HG03066 (cell line): ENCODE measurements at regions not wholly inside any gene's neighbourhood (a gene's known extent, or its start where the extent isn't known, plus 50 kb on each side); places are given as distances from the start of the nearest gene placed in this dataset.
A peak's percentile ranks its signal among the peaks of the same experiment; 100 is the strongest.

Experiments used
- ATAC-seq: cut with Tn5 transposase; IDR thresholded peaks from one replicate; pipeline ENCODE4 v1.9.1; 2021; ENCODE audit warnings: low read depth; ENCODE audit not compliant: unreplicated experiment

GRCh38 chr15:39344662-39345141, 236.2 kb upstream of the THBS1 start:
- no peak for ATAC-seq

- no peak for ATAC-seq
Observed at GRCh38 chr15:39345176-39345575, 235.7 kb upstream of the THBS1 start.

GRCh38 chr15:39347453-39347852, 233.4 kb upstream of the THBS1 start:
- no peak for ATAC-seq

- ATAC-seq = no peak
Observed at GRCh38 chr15:39350785-39351184, 230.1 kb upstream of the THBS1 start.

GRCh38 chr15:39354189-39354588, 226.7 kb upstream of the THBS1 start:
- ATAC-seq = no peak

- no peak for ATAC-seq
Observed at GRCh38 chr15:39357480-39358268, 223.2 kb upstream of the THBS1 start.

GRCh38 chr15:39358441-39359041, 222.3 kb upstream of the THBS1 start:
- peak; percentile 53 for ATAC-seq

GRCh38 chr15:39359771-39360170, 221.1 kb upstream of the THBS1 start:
- ATAC-seq = no peak

- ATAC-seq = no peak
Observed at GRCh38 chr15:39360452-39360851, 220.4 kb upstream of the THBS1 start.

- no peak for ATAC-seq
Observed at GRCh38 chr15:39361497-39361896, 219.4 kb upstream of the THBS1 start.

GRCh38 chr15:39362821-39363561, 217.9 kb upstream of the THBS1 start:
- ATAC-seq = no peak

GRCh38 chr15:39363761-39364586, 216.9 kb upstream of the THBS1 start:
- ATAC-seq = no peak

- no peak for ATAC-seq
Observed at GRCh38 chr15:39364721-39365120, 216.2 kb upstream of the THBS1 start.

- no peak for ATAC-seq
Observed at GRCh38 chr15:39365161-39365560, 215.7 kb upstream of the THBS1 start.

GRCh38 chr15:39365873-39366272, 215.0 kb upstream of the THBS1 start:
- no peak for ATAC-seq

GRCh38 chr15:39367596-39367995, 213.3 kb upstream of the THBS1 start:
- ATAC-seq = no peak

- no peak for ATAC-seq
Observed at GRCh38 chr15:39369768-39370167, 211.1 kb upstream of the THBS1 start.

- ATAC-seq = no peak
Observed at GRCh38 chr15:39376371-39376909, 204.4 kb upstream of the THBS1 start.

GRCh38 chr15:39381517-39381916, 199.4 kb upstream of the THBS1 start:
- no peak for ATAC-seq

GRCh38 chr15:39388118-39388517, 192.8 kb upstream of the THBS1 start:
- ATAC-seq = no peak
